ENCODE measurements at regions not wholly inside any gene's neighbourhood (a gene's known extent, or its start where the extent isn't known, plus 50 kb on each side); places are given as distances from the start of the nearest gene placed in this dataset.

GRCh38 chr18:73245345-73245744 is 377.6 kb upstream of the NETO1 start:
- no peak for TF ChIP-seq CTCF (IDR thresholded peaks at IDR 0.05; ENCODE audit: unreplicated experiment)
- DNase-seq (ENCODE audit: low spot score in 2 of 2, unreplicated experiment in 2 of 2) = no peak
- no peaks in the 10 kb centered on the region for H3K36me3 Mint-ChIP-seq

GRCh38 chr18:73244401-73244800 is 376.6 kb upstream of the NETO1 start:
- Mint-ChIP-seq H3K27me3 (ENCODE audit: low read depth) (no peaks in the 10 kb centered on the region), H3K36me3 (no peaks in the 10 kb centered on the region), H3K27ac (no peak overlapping the region), H3K4me3 (no peak overlapping the region), H3K9me3 (no peaks in the 10 kb centered on the region), H3K4me1 (no peaks in the 10 kb centered on the region)
- TF ChIP-seq CTCF (IDR thresholded peaks at IDR 0.05; ENCODE audit: unreplicated experiment) = no peak
- DNase-seq (ENCODE audit: low spot score in 2 of 2, unreplicated experiment in 2 of 2) = no peak

More at GRCh38 chr18:73245345-73245744, 377.6 kb upstream of the NETO1 start:
- H3K4me3 Mint-ChIP-seq = no peak overlapping the region
- H3K27ac Mint-ChIP-seq = no peak overlapping the region
- no peaks in the 10 kb centered on the region for H3K4me1 Mint-ChIP-seq
- no peaks in the 10 kb centered on the region for H3K27me3 Mint-ChIP-seq (ENCODE audit: low read depth)
- no peaks in the 10 kb centered on the region for H3K9me3 Mint-ChIP-seq

- H3K27ac Mint-ChIP-seq = no peak overlapping the region
Measured at GRCh38 chr18:73240899-73241298, 373.1 kb upstream of the NETO1 start.

GRCh38 chr18:73235921-73236320 is 368.1 kb upstream of the NETO1 start:
- Mint-ChIP-seq H3K27me3 (ENCODE audit: low read depth) (peaks cover 1% of the 10 kb centered on the region), H3K36me3 (no peaks in the 10 kb centered on the region), H3K4me1 (no peaks in the 10 kb centered on the region), H3K27ac (no peak overlapping the region), H3K4me3 (no peak overlapping the region), H3K9me3 (no peaks in the 10 kb centered on the region)
- DNase-seq (ENCODE audit: low spot score in 2 of 2, unreplicated experiment in 2 of 2) = no peak
- TF ChIP-seq CTCF (IDR thresholded peaks at IDR 0.05; ENCODE audit: unreplicated experiment) = no peak

More at GRCh38 chr18:73240899-73241298, 373.1 kb upstream of the NETO1 start:
- no peak for DNase-seq (ENCODE audit: low spot score in 2 of 2, unreplicated experiment in 2 of 2)
- Mint-ChIP-seq H3K4me3 (no peak overlapping the region), H3K36me3 (no peaks in the 10 kb centered on the region), H3K9me3 (no peaks in the 10 kb centered on the region), H3K4me1 (no peaks in the 10 kb centered on the region), H3K27me3 (ENCODE audit: low read depth) (no peaks in the 10 kb centered on the region)
- TF ChIP-seq CTCF (IDR thresholded peaks at IDR 0.05; ENCODE audit: unreplicated experiment) = no peak

GRCh38 chr18:73235491-73235890 is 367.7 kb upstream of the NETO1 start:
- no peak for DNase-seq (ENCODE audit: low spot score in 2 of 2, unreplicated experiment in 2 of 2)
- Mint-ChIP-seq H3K4me1 (no peaks in the 10 kb centered on the region), H3K27me3 (ENCODE audit: low read depth) (peaks cover 1% of the 10 kb centered on the region), H3K4me3 (no peak overlapping the region), H3K27ac (no peak overlapping the region), H3K9me3 (no peaks in the 10 kb centered on the region), H3K36me3 (no peaks in the 10 kb centered on the region)
- no peak for TF ChIP-seq CTCF (IDR thresholded peaks at IDR 0.05; ENCODE audit: unreplicated experiment)

- no peak for DNase-seq (ENCODE audit: low spot score in 2 of 2, unreplicated experiment in 2 of 2)
- H3K4me3 Mint-ChIP-seq = no peak overlapping the region
- TF ChIP-seq CTCF (IDR thresholded peaks at IDR 0.05; ENCODE audit: unreplicated experiment) = no peak
- H3K27me3 Mint-ChIP-seq (ENCODE audit: low read depth) = peaks cover 1% of the 10 kb centered on the region
- no peaks in the 10 kb centered on the region for H3K4me1 Mint-ChIP-seq
- no peaks in the 10 kb centered on the region for H3K36me3 Mint-ChIP-seq
- no peak overlapping the region for H3K27ac Mint-ChIP-seq
- no peaks in the 10 kb centered on the region for H3K9me3 Mint-ChIP-seq
Measured at GRCh38 chr18:73232933-73233332, 365.1 kb upstream of the NETO1 start.
